SK-N-SH treated with all-trans-retinoic acid at 6 μM for 48 hours (cell line): ENCODE measurements at regions not wholly inside any gene's neighbourhood (a gene's known extent, or its start where the extent isn't known, plus 50 kb on each side); places are given as distances from the start of the nearest gene placed in this dataset.

Experiments used
- ATAC-seq: fragments of 200-7000 bp; cut with Tn5 transposase; 3 replicates; pipeline ENCODE4 v1.9.1; 2020; ENCODE audit warnings: mild to moderate bottlenecking, moderate library complexity
- CSDC2 ChIP-seq: fragments of 250-450 bp; sonication (Bioruptor Pico); IDR thresholded peaks from 2 replicates; pipeline ENCODE4 v1.5.0; 2020; ENCODE audit warnings: mild to moderate bottlenecking, moderate library complexity
- ESRRG ChIP-seq: fragments of 250-450 bp; sonication (Bioruptor Pico); IDR thresholded peaks from 2 replicates; pipeline ENCODE4 v1.6.1; 2021; ENCODE audit warnings: mild to moderate bottlenecking
- GLIS3 ChIP-seq: fragments of 250-450 bp; sonication (Bioruptor Pico); IDR thresholded peaks from 2 replicates; pipeline ENCODE4 v1.5.0; 2020; ENCODE audit warnings: mild to moderate bottlenecking, moderate library complexity
- ISL1 ChIP-seq: fragments of 250-450 bp; sonication (Bioruptor Pico); IDR thresholded peaks from 2 replicates; pipeline ENCODE4 v2.1.2; 2022; ENCODE audit warnings: mild to moderate bottlenecking, moderate library complexity
- OSR1 ChIP-seq: fragments of 250-450 bp; sonication (Bioruptor Pico); IDR thresholded peaks from 2 replicates; pipeline ENCODE4 v1.8.0; 2022; ENCODE audit warnings: moderate library complexity, mild to moderate bottlenecking, inconsistent platforms
- PPARA ChIP-seq: fragments of 250-450 bp; sonication (Bioruptor Pico); IDR thresholded peaks from 2 replicates; pipeline ENCODE4 v1.5.0; 2020; ENCODE audit warnings: mild to moderate bottlenecking, borderline replicate concordance
- RARB ChIP-seq: fragments of 250-450 bp; sonication (Bioruptor Pico); IDR thresholded peaks from 2 replicates; pipeline ENCODE4 v1.8.0; 2021; ENCODE audit warnings: mild to moderate bottlenecking, moderate library complexity
- SNAI2 ChIP-seq: fragments of 250-450 bp; sonication (Bioruptor Pico); IDR thresholded peaks from 2 replicates; pipeline ENCODE4 v1.5.0; 2020; ENCODE audit warnings: mild to moderate bottlenecking, moderate library complexity
- TCF4 ChIP-seq: fragments of 250-450 bp; sonication (Bioruptor Pico); IDR thresholded peaks from 2 replicates; pipeline ENCODE4 v1.8.0; 2021; ENCODE audit warnings: mild to moderate bottlenecking, moderate library complexity, borderline replicate concordance
- TOX ChIP-seq: fragments of 250-450 bp; sonication (Bioruptor Pico); IDR thresholded peaks from 2 replicates; pipeline ENCODE4 v1.8.0; 2021; ENCODE audit warnings: mild to moderate bottlenecking, moderate library complexity, borderline replicate concordance
- ZC3H10 ChIP-seq: fragments of 250-450 bp; sonication (Bioruptor Pico); IDR thresholded peaks from 2 replicates; pipeline ENCODE4 v1.5.1; 2021; ENCODE audit warnings: mild to moderate bottlenecking, moderate library complexity
- ZFP3 ChIP-seq: fragments of 250-450 bp; sonication (Bioruptor Pico); IDR thresholded peaks from 2 replicates; pipeline ENCODE4 v1.5.0; 2020; ENCODE audit warnings: mild to moderate bottlenecking, moderate library complexity
- ZFP30 ChIP-seq: fragments of 450-650 bp; formaldehyde crosslinking; IDR thresholded peaks from 2 replicates; pipeline ENCODE4 v1.5.0; 2022; ENCODE audit warnings: mild to moderate bottlenecking, moderate library complexity
- ZNF565 ChIP-seq: fragments of 450-650 bp; formaldehyde crosslinking; conservative IDR thresholded peaks from 2 replicates; pipeline ENCODE4 v1.5.0; 2020; ENCODE audit warnings: low read depth, mild to moderate bottlenecking, moderate library complexity
- ZNF8 ChIP-seq: fragments of 450-650 bp; formaldehyde crosslinking; IDR thresholded peaks from 2 replicates; pipeline ENCODE4 v1.5.0; 2020; ENCODE audit warnings: mild to moderate bottlenecking, moderate library complexity
- TF ChIP-seq, protein P1 (sequence below): fragments of 250-450 bp; sonication (Bioruptor Pico); IDR thresholded peaks from 2 replicates; pipeline ENCODE4 v1.8.0; 2020; ENCODE audit warnings: mild to moderate bottlenecking, moderate library complexity, borderline replicate concordance
- TF ChIP-seq, protein P2 (sequence below): fragments of 250-450 bp; sonication (Bioruptor Pico); IDR thresholded peaks from 2 replicates; pipeline ENCODE4 v1.5.0; 2020; ENCODE audit warnings: mild to moderate bottlenecking, moderate library complexity
- TF ChIP-seq, protein P3 (sequence below): fragments of 250-450 bp; sonication (Bioruptor Pico); IDR thresholded peaks from 2 replicates; pipeline ENCODE4 v1.8.0; 2021; ENCODE audit warnings: low read depth, mild to moderate bottlenecking, moderate library complexity, borderline replicate concordance
- TF ChIP-seq, protein P4 (sequence below): fragments of 250-450 bp; sonication (Bioruptor Pico); IDR thresholded peaks from 2 replicates; pipeline ENCODE4 v1.5.1; 2020; ENCODE audit warnings: low read depth, mild to moderate bottlenecking, moderate library complexity
- TF ChIP-seq, protein P5 (sequence below): fragments of 250-450 bp; sonication (Bioruptor Pico); IDR thresholded peaks from 2 replicates; pipeline ENCODE4 v1.5.1; 2021; ENCODE audit warnings: mild to moderate bottlenecking, moderate library complexity

DNA sequence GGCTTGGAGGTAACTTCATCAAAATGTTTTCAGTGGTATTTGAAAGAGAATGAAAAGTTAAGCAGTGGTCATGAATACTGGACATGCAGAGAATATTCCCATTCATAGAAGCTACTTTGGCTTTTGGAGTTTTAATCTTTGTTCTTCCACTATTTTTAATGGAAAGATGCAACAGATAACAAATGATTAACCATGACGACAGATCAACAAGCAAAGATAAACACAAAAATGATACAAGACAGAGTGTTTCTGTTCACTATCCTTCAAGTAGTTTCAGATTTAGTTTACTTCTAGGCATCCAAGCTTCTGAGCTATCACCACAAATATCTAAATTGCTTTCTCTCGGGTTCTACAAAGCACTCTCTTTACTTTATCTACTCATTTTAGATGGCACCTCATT is 1004.9 kb upstream of the ADGRL3 start:
- no peak for TF ChIP-seq TCF4
- TF ChIP-seq ISL1 (CRISPR knock-in tag) = peak; percentile 52
- no peak for ATAC-seq

DNA sequence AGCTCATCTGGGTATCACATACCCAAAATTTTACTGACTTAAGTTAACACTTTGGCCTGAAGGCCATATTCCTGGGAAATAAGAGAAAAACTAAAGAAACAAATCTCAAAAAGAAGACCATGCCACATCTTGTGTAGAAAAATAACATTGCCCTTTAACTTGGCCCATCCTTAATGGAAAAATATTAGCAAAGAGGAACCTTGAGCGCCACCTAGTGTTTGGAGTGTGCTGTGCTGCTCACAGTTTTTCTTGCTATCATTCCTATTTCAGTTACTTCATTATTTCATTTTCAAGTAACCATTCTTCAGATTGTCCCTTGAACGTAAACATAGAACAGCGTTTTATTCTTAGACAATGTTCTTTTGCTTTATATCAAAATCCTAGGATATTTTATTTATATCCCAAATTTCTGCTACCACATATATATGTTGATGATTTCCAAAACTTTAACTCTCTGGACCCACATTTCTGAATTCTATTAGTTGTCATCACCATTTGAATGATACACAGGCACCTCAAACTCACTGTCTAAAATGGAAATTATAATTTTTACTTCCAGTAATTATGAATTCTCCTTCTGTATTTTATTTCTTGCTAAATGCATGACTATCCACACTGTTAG is 999.0 kb upstream of the ADGRL3 start:
- peak; percentile 66 for ATAC-seq
- TF ChIP-seq CSDC2 (CRISPR knock-in tag) (no peak), ESRRG (no peak), SNAI2 (CRISPR knock-in tag) (no peak), ZFP30 (CRISPR knock-in tag) (no peak)
- TF ChIP-seq, all 23 proteins: peak for 0

DNA sequence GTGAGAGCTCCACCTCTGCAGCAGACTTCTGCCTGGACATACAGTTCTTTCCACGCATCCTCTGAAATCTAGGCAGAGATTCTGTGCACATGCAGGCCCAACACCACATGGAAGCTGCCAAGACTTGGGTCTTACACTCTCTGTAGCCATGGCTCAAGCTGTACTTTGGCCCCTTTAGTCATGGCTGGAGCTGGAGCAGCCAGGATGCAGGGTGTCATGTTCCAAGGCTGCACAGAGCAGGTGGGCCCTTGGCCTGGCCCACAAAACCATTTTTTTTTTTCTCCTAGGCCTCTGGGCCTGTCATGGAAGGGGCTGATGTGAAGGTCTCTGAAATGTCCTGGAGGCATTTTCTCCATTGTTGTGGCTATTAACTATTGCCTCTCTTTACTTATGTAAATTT is 990.5 kb upstream of the ADGRL3 start:
- no peak for TF ChIP-seq ZNF565 (CRISPR knock-in tag)
- no peak for TF ChIP-seq OSR1 (CRISPR knock-in tag)
- no peak for TF ChIP-seq TCF4
- TF ChIP-seq SNAI2 (CRISPR knock-in tag) = no peak
- TF ChIP-seq, protein P1, sequence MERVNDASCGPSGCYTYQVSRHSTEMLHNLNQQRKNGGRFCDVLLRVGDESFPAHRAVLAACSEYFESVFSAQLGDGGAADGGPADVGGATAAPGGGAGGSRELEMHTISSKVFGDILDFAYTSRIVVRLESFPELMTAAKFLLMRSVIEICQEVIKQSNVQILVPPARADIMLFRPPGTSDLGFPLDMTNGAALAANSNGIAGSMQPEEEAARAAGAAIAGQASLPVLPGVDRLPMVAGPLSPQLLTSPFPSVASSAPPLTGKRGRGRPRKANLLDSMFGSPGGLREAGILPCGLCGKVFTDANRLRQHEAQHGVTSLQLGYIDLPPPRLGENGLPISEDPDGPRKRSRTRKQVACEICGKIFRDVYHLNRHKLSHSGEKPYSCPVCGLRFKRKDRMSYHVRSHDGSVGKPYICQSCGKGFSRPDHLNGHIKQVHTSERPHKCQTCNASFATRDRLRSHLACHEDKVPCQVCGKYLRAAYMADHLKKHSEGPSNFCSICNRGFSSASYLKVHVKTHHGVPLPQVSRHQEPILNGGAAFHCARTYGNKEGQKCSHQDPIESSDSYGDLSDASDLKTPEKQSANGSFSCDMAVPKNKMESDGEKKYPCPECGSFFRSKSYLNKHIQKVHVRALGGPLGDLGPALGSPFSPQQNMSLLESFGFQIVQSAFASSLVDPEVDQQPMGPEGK (CRISPR knock-in tag) = no peak
- no peak for TF ChIP-seq CSDC2 (CRISPR knock-in tag)
- no peak for TF ChIP-seq TOX (CRISPR knock-in tag)
- TF ChIP-seq, protein P2, sequence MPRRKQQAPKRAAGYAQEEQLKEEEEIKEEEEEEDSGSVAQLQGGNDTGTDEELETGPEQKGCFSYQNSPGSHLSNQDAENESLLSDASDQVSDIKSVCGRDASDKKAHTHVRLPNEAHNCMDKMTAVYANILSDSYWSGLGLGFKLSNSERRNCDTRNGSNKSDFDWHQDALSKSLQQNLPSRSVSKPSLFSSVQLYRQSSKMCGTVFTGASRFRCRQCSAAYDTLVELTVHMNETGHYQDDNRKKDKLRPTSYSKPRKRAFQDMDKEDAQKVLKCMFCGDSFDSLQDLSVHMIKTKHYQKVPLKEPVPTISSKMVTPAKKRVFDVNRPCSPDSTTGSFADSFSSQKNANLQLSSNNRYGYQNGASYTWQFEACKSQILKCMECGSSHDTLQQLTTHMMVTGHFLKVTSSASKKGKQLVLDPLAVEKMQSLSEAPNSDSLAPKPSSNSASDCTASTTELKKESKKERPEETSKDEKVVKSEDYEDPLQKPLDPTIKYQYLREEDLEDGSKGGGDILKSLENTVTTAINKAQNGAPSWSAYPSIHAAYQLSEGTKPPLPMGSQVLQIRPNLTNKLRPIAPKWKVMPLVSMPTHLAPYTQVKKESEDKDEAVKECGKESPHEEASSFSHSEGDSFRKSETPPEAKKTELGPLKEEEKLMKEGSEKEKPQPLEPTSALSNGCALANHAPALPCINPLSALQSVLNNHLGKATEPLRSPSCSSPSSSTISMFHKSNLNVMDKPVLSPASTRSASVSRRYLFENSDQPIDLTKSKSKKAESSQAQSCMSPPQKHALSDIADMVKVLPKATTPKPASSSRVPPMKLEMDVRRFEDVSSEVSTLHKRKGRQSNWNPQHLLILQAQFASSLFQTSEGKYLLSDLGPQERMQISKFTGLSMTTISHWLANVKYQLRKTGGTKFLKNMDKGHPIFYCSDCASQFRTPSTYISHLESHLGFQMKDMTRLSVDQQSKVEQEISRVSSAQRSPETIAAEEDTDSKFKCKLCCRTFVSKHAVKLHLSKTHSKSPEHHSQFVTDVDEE (CRISPR knock-in tag) = no peak
- ATAC-seq = no peak

DNA sequence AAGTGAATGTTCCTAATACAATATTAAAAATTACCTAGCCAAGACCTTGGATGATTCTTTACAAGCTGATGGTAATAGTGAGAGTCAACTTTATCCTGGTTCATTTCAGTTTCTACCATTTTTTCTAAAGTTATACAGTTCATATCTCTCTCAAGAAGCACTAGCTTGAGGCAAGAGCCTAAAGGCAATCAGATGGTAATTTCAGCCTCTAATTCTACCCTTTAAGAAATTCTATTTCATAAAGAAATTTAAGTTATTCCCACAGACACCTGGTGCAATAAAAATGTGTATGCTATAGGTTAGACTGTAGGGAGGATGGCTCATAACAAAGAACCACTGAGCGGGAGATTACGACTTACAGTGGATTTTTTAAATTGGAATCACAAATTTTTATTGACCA is 984.2 kb upstream of the ADGRL3 start:
- TF ChIP-seq PPARA (no peak), ZNF8 (CRISPR knock-in tag) (no peak), GLIS3 (CRISPR knock-in tag) (no peak), SNAI2 (CRISPR knock-in tag) (no peak), OSR1 (CRISPR knock-in tag) (no peak), TOX (CRISPR knock-in tag) (no peak), RARB (CRISPR knock-in tag) (no peak), ISL1 (CRISPR knock-in tag) (no peak), ESRRG (no peak), ZFP3 (CRISPR knock-in tag) (no peak), ZC3H10 (no peak), TCF4 (no peak)
- TF ChIP-seq, protein P2 (CRISPR knock-in tag) = no peak
- TF ChIP-seq, protein P3, sequence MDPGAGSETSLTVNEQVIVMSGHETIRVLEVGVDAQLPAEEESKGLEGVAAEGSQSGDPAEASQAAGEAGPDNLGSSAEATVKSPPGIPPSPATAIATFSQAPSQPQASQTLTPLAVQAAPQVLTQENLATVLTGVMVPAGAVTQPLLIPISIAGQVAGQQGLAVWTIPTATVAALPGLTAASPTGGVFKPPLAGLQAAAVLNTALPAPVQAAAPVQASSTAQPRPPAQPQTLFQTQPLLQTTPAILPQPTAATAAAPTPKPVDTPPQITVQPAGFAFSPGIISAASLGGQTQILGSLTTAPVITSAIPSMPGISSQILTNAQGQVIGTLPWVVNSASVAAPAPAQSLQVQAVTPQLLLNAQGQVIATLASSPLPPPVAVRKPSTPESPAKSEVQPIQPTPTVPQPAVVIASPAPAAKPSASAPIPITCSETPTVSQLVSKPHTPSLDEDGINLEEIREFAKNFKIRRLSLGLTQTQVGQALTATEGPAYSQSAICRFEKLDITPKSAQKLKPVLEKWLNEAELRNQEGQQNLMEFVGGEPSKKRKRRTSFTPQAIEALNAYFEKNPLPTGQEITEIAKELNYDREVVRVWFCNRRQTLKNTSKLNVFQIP = no peak
- TF ChIP-seq, protein P4, sequence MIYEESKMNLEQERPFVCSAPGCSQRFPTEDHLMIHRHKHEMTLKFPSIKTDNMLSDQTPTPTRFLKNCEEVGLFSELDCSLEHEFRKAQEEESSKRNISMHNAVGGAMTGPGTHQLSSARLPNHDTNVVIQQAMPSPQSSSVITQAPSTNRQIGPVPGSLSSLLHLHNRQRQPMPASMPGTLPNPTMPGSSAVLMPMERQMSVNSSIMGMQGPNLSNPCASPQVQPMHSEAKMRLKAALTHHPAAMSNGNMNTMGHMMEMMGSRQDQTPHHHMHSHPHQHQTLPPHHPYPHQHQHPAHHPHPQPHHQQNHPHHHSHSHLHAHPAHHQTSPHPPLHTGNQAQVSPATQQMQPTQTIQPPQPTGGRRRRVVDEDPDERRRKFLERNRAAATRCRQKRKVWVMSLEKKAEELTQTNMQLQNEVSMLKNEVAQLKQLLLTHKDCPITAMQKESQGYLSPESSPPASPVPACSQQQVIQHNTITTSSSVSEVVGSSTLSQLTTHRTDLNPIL (CRISPR knock-in tag) = no peak
- TF ChIP-seq, protein P5, sequence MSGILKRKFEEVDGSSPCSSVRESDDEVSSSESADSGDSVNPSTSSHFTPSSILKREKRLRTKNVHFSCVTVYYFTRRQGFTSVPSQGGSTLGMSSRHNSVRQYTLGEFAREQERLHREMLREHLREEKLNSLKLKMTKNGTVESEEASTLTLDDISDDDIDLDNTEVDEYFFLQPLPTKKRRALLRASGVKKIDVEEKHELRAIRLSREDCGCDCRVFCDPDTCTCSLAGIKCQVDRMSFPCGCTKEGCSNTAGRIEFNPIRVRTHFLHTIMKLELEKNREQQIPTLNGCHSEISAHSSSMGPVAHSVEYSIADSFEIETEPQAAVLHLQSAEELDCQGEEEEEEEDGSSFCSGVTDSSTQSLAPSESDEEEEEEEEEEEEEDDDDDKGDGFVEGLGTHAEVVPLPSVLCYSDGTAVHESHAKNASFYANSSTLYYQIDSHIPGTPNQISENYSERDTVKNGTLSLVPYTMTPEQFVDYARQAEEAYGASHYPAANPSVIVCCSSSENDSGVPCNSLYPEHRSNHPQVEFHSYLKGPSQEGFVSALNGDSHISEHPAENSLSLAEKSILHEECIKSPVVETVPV (CRISPR knock-in tag) = no peak
- TF ChIP-seq, all 23 proteins: peak for 0
- ATAC-seq = no peak
